ENCODE measurements at regions not wholly inside any gene's neighbourhood (a gene's known extent, or its start where the extent isn't known, plus 50 kb on each side); places are given as distances from the start of the nearest gene placed in this dataset.

DNA sequence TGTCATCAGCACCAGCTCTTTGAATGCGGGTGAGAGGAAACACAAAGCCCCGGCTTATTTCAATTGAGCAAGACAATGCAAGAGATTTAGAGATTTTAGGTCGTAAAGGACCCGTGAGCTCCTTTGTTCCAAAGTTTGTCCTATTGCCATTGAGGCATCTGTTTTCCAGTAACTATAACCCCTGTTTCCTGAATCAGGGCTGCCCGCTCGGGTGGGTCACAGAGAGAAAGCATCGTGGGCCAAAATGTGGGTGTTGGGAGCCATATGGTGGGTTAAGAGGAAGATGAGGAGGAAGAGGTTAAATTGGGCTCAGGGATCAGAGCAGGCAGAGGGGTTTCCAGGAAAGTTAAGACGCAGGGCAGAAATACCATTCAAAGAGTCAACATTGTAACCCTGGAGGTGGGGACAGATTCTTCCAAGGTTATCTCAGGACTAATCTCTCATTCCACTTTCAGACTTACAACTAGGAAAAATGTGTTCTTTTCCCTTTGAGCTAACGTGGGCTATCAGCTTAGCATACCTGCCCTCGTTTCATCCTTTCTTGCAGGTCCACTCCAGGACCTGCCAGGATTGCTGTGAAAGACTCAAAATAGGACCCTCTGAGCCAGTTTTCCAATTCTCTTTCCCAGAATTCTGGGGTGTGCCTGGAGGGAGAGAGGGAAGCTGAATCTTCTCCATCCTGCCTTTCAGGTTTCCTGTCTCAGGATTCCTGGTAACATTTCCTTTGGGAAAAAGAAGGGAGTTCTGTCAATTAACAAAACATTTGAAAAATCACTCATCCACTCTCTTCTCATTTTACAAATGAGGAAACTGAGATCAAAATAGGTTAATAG is 95.5 kb upstream of the TAF11L2 start:
- H3K4me3 ChIP-seq = no peak overlapping the region
- TF ChIP-seq POLR2A (IDR thresholded peaks at IDR 0.05) (no peak), POLR2AphosphoS5 (IDR thresholded peaks at IDR 0.05) (no peak)
- TF ChIP-seq, protein P1, sequence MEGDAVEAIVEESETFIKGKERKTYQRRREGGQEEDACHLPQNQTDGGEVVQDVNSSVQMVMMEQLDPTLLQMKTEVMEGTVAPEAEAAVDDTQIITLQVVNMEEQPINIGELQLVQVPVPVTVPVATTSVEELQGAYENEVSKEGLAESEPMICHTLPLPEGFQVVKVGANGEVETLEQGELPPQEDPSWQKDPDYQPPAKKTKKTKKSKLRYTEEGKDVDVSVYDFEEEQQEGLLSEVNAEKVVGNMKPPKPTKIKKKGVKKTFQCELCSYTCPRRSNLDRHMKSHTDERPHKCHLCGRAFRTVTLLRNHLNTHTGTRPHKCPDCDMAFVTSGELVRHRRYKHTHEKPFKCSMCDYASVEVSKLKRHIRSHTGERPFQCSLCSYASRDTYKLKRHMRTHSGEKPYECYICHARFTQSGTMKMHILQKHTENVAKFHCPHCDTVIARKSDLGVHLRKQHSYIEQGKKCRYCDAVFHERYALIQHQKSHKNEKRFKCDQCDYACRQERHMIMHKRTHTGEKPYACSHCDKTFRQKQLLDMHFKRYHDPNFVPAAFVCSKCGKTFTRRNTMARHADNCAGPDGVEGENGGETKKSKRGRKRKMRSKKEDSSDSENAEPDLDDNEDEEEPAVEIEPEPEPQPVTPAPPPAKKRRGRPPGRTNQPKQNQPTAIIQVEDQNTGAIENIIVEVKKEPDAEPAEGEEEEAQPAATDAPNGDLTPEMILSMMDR (IDR thresholded peaks at IDR 0.05) = no peak
- H3K4me1 ChIP-seq (replicated peaks) = peaks cover 7% of the 10 kb centered on the region
- no peaks in the 10 kb centered on the region for H3K27me3 ChIP-seq (replicated peaks; ENCODE audit: insufficient read depth)
- intact Hi-C loops (cut with DNase I) = no loop called here
- H3K36me3 ChIP-seq = no peaks in the 10 kb centered on the region
- H3K27ac ChIP-seq = no peak overlapping the region
- no peaks in the 10 kb centered on the region for H3K9me3 ChIP-seq
- WGBS = 21% methylated on average over 10 of the region's 10 CpGs
- no peak for DNase-seq (ENCODE audit: low spot score)

DNA sequence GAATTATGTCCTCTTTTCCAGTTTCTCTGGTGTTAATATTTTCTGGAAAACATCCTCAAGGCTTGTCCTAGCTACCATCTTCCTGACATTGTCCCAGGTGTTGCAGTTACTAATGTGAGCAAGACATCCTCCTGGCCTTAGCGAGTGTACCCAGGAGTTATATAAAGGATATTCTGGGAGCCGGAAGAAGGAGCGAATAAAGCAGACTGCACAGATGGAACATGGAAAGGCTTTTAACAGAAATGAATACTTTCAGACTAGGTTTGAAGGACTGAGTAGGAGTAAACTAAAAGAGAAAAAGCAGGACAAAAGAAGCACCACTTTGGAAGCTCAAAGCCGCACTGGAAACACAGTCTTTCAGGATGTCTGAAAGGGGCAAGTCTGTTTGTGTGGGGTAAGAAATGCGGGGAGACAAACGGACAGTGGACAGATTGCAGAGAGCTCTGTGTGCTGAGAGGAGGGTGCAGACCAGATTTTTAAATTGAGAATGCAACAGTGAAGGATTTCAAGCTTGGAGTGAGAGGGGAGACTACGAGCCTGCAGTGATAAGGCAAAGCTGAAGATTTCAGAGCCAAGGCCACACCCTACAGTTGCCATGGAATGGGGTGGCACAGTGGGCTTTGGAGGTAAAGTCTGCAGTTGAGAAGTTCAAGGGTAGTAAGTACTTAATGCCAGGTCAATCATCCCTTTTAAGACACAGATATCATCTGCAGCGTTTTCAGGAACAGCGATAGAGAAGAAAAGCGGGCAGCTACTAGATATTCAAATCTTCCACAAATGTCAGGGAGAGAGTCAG is 94.1 kb upstream of the TAF11L2 start:
- DNase-seq (ENCODE audit: low spot score) = no peak
- Histone ChIP-seq H3K27ac (no peak overlapping the region), H3K4me1 (replicated peaks) (peaks cover 7% of the 10 kb centered on the region), H3K4me3 (no peak overlapping the region), H3K27me3 (replicated peaks; ENCODE audit: insufficient read depth) (no peaks in the 10 kb centered on the region), H3K9me3 (no peaks in the 10 kb centered on the region), H3K36me3 (no peaks in the 10 kb centered on the region)
- 70% methylated on average over 10 of the region's 10 CpGs for WGBS
- TF ChIP-seq POLR2A (IDR thresholded peaks at IDR 0.05) = no peak
- no peak for TF ChIP-seq POLR2AphosphoS5 (IDR thresholded peaks at IDR 0.05)
- TF ChIP-seq, protein P1 (IDR thresholded peaks at IDR 0.05) = no peak
- intact Hi-C loops (cut with DNase I) = no loop called here

DNA sequence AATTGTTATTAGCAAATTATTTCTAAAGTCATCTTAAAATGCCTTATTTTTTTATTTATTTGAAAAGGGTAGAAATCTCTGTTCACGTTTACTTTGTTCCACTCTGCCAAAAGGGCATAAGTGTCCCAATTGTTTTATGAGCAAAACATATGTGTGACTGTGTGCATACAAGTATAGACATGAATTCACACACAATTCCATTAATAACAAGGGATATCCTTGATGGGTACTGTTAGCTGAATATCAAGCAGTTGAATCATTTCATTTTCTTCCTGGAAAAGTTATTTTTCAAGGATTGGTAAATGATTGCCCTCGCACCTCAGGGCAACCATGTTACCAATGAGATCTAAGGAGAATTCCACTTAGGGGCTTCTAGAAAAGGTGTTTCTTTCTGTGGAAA is 92.1 kb upstream of the TAF11L2 start:
- no peak for DNase-seq (ENCODE audit: low spot score)
- peaks cover 5% of the 10 kb centered on the region for H3K4me1 ChIP-seq (replicated peaks)
- H3K27ac ChIP-seq = no peak overlapping the region
- TF ChIP-seq POLR2A (IDR thresholded peaks at IDR 0.05) = no peak
- TF ChIP-seq, protein P1 (IDR thresholded peaks at IDR 0.05) = no peak
- TF ChIP-seq POLR2AphosphoS5 (IDR thresholded peaks at IDR 0.05) = no peak
- H3K4me3 ChIP-seq = no peak overlapping the region
- intact Hi-C loops (cut with DNase I) = no loop called here
- no peaks in the 10 kb centered on the region for H3K27me3 ChIP-seq (replicated peaks; ENCODE audit: insufficient read depth)
- WGBS = 60% methylated on average over 2 of the region's 2 CpGs
- H3K9me3 ChIP-seq = no peaks in the 10 kb centered on the region
- H3K36me3 ChIP-seq = no peaks in the 10 kb centered on the region

DNA sequence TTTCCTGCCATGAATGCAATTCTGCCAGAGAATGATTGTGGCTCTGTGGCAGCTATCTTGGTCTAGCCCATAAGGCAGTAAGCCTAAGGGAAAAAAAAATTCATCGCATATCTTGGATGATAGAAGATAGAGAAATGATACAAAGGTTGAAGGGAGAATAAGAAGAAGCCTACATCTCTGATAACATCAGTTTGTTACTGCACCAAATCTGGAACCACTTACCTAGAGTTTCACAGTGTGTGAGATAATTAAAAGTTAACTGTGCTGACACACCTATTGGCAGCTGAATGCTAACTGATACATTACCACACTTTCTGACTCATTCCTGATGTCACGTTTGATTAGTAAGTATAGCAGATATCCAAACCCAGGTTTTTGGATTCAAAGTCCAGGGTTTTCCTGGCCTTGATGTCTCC is 91.6 kb upstream of the TAF11L2 start:
- intact Hi-C loops (cut with DNase I) = no loop called here
- Histone ChIP-seq H3K4me1 (replicated peaks) (peaks cover under 1% of the 10 kb centered on the region), H3K4me3 (no peak overlapping the region), H3K27ac (no peak overlapping the region), H3K36me3 (no peaks in the 10 kb centered on the region), H3K27me3 (replicated peaks; ENCODE audit: insufficient read depth) (no peaks in the 10 kb centered on the region), H3K9me3 (no peaks in the 10 kb centered on the region)
- 58% methylated on average over 2 of the region's 2 CpGs for WGBS
- no peak for DNase-seq (ENCODE audit: low spot score)
- TF ChIP-seq, protein P1 (IDR thresholded peaks at IDR 0.05) = no peak
- TF ChIP-seq POLR2A (IDR thresholded peaks at IDR 0.05) (no peak), POLR2AphosphoS5 (IDR thresholded peaks at IDR 0.05) (no peak)

All from prostate gland (tissue), 2 donors.